DMS79 treated with DMSO at 0.1 percent for 48 hours (cell line): ENCODE measurements at regions not wholly inside any gene's neighbourhood (a gene's known extent, or its start where the extent isn't known, plus 50 kb on each side); places are given as distances from the start of the nearest gene placed in this dataset.
A peak's percentile ranks its signal among the peaks of the same experiment; 100 is the strongest.
"Not testable (repeated sequence)": the region's sequence is repeated elsewhere in the genome, so short reads cannot be mapped to it uniquely, and the experiment has no call there.

Experiments
- DNase-seq: peaks from one replicate; lab custom pipeline; 2025; lab: John Stamatoyannopoulos, UW

DNA sequence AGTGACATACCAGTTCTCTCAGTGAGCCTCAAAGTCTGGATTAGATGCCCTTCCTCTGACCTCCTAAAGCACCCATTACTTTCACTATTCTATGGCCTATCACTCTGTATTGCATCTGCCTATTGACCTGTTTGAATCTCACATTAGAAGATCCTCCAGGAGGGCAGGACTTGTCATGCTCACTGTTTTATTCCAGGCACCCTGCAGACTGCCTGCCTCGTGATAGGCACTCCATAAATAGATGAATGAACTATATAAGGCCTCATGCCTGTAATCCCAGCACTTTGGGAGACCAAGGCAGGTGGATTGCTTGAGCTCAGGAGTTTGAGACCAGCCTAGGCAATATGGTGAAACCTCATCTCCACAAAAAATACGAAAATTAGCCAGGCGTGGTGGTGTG lies 160.1 kb upstream of the CADM1 start:
- DNase-seq = no peak

DNA sequence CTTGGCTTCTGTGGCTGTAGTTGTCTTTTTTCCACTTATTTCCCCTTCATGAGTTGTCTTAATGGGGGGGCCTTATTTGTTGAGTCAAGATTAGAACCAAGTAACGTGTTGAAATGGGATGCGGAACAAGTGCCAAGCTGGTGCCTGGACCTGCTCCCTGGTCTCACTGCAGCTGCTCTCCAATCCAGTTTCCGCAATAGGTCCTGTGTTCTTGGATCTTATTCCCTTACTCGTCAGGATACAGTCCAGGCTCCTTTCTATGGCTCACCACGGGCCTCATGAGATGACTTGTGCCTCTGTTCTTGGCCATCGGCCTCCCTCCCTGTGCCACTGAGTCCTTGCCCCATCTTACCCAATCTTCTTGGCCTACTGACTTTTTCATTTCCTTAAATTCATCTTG lies 159.6 kb upstream of the CADM1 start:
- peak; percentile 86 for DNase-seq

DNA sequence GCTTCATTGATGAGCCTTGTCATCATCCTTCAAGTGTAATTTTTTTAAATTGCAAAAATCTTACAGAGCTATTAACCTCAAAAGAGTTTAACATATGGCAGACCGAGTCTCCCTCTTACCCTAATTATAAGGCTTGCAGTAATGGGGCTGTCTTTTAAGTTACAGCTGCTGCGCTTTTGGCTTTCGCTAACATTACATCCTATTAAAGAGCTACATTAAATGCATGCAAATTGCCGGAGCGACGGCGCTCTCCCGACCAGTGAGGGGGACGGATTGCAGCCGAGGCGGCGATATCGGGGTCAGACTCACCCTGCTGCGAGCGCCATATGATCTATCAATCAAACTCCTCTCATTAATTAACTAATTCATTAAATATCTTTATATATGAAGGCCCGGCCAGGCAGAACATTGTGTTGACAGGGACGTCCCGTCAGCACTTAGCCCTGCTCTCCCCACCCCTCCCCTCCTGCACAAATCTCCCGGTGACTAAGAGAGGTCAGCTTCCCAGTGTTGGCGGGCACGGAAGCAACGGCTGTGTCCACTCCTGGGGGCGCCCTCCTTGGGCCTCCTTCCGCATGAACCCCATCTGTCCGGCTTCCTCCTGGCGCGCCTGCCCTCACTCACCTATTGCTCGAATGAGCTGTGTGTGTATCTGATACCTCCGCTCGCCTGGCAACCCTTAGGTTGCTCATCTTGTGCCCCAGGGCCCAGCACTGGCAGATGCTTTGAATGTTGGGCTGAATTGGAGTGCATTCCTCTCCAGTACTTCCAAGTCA lies 156.0 kb upstream of the CADM1 start:
- DNase-seq = peak; percentile 39

DNA sequence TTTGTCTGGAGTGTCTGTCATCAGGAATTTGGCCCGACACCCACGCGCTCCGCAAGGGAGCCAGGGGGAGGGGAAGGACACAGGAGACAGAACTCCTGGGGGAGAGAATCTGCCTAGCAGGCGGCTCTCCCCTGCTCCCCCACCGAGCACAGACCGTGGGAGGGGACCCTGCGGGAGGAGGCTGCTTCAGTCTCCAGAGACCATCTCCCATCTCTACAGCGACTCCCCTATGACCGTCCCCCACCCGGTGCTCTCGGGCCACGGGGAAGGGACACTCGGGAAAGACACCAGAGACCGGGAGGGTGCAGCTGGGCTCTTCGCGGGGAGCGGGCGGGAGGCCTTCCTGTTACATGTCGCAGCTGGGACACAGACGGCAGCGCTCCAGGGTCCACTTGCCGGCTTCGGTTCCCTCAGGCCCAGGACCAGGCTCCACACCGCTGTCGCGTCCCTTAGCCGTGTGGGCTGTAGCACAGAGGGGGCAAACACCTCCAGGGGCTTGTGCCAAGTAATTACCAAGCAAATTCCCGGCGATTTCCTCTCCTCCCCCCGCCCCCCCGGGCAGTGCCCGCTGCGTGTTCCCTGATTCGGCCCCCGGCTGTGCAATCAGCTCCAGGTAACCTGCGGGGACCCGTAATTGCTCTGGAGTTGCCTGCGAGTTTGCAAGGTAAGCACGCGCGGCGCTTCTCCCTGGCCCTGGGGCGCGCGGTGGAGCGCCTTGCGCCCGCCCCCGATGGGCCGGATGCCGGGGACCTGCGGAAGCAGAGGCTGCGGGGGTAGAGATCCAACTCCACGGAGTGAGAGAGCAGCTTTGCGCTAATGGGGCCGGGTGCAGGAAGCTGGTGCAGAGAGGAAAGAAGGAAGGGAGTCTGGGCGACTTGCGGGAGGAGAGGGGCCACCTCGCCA lies 155.1 kb upstream of the CADM1 start:
- DNase-seq = peak; percentile 40

DNA sequence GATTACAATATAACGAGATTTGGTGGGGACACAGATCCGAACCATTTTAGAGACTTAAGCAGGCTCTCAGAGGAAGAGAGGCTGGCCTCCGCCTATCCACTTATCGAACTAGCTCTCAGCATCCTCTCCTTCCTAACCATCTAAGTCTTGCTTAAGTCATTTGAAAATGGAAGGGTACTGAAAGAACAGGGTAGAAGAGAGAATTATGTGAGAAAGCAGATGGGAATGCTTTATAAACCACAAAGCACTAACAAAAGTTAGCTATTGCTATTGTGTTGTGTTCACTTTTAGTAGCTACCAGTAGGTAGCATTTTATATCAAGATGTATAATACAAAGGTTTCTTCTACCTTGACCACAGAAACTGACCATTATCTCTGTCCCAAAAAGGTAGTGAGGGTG lies 153.4 kb upstream of the CADM1 start:
- no peak for DNase-seq

DNA sequence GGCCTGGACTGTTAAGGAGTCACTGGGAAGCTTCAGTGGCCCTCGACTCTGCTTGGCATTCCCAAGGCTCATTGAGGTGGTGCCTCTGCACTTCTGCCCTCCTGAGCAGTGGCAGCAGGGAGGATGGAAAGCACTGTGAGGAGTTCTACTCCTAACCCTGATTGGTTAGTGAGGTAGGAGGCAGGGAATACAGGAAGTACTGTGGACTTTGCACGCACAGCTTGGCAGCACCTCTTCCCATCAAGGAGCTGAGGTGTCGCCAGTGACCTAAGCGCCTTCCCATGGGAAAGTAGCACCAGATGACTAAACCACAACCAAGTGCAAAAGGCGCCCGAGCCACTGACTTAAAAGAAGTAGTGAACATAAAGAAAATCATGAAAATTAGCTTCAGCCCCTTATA lies 152.5 kb upstream of the CADM1 start:
- DNase-seq = no peak

DNA sequence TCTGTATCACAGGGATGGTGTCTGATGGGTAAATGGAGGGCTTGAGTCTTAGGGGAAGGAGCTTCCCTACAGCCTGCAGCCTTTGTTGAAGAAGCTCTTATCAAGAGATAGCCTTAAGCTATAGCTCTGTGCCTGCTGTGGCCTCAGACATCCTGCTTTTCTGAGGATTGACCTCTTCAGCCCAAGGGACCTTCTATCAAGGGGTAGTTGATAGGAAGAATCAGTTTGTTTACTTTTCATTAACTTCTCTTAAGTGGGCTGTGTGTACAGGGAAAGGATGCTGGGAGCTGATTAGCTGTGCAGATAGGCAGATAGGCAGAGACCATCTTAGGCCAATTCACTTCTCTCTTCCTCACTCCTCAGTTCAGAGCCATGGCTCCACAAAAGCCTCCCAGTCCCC lies 151.8 kb upstream of the CADM1 start:
- DNase-seq = no peak

DNA sequence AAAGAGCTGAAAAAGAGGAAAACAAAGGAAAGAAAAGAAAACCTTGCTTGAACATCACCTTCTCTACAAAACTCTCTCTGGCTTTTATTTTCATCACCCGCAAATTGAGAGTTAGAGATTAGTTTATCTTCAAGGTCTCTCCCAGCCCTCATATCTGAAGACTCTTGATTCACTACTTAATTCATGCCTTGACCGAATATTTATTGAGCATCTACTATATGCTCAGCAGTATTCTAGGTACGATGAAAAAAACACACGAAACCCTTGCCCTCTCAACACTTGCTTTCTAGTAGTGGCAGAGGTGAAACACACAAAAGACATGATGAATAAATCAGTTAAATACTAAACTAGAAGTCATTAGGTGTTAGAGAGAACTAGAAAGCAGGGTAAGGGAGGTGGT lies 150.6 kb upstream of the CADM1 start:
- no peak for DNase-seq

DNA sequence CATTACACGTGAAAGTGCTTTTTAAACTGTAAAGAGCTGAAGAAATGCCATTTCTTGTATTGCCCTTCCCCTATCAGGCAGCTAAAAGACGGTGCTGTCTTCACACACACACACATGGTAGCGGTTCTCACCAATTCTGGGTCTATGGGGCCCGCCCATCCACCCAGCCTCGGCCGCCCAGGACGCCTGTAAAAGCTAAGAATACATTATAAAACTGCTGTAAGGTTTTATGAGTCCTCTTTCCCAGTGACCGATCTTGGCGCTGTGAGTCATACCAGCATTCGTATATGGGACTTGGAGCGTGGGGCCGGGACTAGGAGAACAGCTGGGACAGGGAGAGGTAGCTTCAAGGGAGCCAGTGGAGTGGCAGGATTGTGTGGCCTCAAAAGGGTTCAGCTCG lies 149.7 kb upstream of the CADM1 start:
- no peak for DNase-seq

DNA sequence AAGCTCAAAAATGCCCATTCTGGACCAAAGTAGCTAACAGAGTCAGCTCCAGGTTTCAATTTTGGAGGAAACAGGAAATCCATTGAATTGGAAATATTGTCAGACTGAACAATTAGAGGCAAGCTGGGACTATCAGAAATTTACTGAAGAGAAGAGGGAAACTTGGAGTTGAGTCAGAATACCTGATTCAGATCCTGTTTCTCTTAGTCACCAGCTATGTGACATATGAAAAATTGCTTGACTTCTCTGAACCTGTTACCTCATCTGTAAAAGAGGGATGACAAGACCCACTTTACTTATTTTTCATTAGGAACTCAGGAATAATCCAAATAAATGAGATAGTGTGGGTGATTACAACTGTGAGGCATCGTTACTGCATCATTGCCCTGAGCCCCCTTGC lies 148.9 kb upstream of the CADM1 start:
- DNase-seq = no peak

DNA sequence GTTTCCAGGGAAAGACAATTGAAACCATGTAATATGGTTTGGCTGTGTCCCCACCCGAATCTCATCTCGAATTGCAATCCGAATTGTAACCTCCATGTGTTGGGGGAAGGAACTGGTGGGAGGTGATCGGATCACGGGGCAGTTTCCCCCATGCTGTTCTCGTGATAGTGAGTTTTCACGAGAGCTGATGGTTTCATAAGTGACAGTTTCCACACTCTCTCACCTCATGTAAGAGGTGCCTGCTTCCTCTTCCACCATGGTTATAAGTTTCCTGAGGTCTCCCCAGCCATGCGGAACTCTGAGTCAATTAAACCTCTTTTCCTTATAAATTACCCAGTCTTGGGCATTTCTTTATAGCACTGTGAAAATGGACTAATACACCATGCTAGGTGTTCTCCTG lies 148.3 kb upstream of the CADM1 start:
- no peak for DNase-seq

DNA sequence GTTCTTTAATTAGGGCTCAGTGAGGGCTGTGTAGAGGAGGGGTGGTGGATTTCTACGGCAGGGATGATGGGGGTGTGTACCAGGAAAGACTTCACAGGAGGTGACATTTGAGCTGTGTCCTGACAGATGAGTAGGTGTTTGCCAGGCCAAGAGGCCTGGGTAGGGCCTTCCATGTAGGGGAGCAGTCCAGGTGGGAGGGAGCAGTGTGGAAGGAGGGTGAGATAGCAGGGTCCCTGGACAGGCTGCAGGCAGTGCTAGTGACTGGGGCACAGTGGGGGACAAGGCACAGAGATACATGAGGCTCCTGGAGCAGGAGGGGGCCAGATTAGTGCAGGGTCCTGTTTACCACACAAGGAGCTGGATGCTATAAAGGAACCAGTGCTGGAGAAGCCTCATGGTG lies 147.9 kb upstream of the CADM1 start:
- no peak for DNase-seq

DNA sequence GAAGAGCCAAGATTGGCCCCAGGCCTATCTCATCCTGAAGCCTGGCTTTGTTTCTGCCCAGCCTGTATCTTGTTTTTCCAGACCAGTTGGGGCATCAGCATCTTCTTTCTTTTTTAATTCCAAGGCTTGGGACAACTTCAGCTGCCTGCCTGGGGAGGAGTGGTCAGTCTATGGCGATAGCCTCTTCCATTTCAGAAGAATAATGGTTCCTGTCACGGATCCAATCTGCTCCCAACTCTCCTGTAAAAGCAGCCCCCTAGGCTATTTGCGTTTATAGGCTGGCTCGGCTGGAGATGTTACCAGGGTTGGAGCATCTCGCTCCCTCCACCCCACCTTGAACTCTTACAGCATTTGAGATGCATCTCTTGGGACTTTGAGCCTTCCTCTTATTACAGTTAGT lies 145.2 kb upstream of the CADM1 start:
- no peak for DNase-seq

DNA sequence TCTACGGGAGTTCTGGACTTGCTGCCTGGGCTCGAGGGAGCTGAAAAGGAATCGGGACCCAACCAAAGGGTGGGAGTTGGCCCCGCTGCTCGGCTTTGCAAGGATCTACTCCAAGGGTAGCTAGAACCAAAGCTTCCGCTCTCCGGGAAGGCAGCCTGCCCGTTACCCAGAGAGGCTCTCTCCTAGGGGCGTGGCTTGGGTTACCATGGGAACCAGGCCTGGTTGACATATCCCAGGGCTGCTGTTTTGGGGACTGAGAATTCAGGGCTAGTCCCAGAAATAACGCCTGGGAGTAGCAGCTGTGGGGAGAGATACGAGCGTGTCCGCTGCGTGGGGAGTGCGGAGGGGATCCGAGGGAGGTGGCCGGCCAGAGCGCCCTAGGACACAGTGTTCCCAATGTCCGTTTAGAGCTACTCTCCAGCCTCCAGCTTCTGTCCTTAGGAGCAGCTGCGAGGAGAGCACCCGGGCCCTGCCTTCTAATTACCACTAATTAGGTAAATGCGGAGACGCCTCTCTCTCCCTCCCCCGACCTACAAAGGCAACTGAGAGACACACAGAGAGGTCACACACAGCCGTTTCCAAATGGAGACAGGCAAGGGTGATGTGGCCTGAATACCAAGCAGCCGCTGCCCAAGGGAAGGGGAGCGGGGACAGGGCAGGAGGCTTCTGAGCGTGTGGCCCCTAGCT lies 141.6 kb upstream of the CADM1 start:
- no peak for DNase-seq

DNA sequence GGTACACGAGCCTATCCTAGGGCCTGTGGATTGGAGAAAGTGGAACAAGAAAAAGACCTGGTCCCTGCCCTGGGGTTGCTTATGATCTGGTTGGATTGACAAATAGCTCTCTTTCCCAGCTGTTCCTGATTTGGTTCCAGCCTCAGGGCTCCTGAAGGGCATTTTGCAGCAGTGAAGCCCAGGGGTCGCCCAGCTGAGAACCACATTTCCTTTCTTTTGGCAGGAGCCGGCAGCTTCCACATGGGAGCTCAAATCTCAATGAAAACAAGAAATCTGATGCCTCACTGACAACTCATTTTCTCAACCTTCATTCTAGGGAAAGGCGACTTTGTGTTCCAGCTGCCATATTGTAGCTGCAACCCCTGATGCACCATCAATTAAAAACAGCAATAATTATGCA lies 140.6 kb upstream of the CADM1 start:
- no peak for DNase-seq

DNA sequence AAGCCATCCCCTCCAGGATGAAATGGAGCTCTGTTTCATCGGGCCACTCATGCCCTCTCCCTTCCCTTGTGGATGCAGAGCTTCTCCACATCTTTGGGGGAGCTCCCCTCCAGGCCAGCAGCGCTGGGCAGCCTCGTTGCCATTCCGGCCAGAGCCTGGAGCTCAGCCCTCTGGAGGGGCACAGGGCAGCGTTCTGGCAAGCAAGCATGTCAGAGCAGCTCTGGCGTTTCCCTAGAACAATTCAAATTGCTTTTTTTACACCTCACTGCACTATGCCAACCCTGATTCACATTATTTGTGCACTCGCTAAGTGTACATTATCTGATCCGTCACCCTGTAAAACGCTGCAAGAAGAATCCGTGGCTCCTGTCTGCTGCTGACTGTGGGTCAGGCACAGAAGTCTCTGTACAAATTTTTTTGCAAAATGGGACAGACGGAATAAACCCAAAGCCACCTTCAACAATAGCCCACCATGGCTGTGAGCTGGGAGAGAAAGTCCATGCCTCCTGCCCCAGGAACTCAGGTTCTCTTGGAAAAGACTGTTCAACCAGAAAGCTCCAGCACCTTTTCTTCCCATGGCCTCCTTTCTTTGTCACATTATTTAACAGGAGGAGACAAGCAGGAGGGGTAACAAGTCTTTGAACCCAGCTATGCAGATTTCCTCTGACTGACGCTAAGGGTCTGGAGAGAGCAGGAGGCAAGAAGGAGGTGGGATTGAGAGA lies 139.5 kb upstream of the CADM1 start:
- no peak for DNase-seq

DNA sequence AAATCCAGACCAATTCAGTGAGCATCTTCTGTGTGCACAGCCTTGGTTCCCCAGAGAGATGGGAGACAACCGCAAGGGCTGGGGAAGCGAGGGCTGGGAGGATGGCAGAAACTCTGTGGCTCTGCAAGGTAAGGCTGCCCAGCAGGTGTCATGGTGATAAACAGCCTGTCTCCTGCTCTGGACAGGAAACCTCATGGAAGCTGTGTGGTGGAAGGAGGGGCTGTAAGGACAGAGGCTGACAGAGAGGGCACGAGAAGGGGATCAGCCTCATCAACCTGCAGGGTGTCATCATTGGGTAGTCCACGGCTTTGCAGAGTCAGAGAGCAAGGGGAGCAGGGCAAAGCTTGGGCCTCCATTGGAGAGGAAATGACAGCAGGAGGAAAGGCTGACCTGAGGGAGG lies 138.4 kb upstream of the CADM1 start:
- no peak for DNase-seq

DNA sequence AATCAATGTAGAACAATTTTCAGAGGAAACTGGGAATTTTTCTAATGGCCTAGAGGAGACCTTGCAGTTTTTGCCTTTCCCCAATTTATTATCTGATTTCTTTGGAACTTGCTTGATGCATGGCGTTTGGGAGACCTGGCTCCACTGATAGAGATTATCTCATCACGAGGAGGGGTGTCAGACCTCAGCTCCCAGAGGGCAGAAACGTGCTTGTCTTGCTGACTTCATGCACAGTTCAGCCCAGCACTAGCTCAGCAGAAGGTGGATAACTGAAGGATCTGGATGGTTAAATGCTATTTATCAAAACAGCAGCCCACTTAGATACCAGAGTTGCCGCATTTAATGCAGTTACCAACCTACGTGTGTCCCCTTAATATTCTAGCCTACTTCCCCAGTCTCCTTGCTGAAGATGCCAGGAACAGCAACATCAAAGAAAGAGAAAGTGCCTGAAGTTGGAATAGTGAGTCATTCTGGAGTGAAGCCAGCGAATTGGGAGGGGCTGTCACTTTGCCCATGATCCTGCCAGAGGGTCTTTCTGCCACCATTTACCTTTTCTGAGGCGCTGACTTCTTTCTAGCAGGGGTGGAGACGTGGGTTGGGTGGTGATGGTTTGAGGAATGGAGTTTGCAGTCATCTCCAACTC lies 133.5 kb upstream of the CADM1 start:
- DNase-seq = no peak

DNA sequence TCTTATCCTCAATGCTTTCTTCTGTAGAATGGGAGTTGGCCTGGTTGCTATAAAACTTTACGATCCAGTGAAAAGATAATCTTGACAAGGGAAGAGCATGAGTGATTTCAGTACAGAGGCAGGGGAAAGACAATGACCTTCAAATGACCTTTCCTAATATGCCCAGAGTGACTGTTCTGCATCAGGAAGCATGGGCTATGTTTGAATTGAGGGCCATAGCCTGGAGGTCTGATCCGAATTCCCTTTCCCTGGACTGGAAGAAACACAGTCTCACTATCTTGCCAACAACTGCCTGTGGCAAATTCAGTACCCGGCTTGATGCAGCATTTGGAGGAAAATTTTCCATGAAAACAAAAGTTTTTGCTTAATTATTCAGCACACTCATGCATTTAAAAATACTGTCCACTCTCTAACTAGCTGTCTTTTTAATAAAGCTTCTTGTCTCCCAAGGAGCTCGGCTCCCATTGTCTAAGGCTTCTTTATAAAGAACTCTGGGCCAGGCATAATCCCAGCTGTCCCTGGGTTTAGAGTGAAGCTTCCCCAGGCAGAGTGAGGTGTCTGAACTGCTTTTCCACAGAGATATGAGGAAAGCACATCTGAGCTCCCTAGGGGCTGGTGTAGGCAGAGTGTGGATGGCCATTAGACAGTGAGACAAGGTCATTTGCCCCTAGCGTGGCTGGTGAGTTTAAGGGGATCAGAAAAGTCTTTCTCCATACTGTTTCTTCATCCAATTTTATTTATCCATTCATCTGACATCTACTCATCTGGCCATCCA lies 132.7 kb upstream of the CADM1 start:
- no peak for DNase-seq

DNA sequence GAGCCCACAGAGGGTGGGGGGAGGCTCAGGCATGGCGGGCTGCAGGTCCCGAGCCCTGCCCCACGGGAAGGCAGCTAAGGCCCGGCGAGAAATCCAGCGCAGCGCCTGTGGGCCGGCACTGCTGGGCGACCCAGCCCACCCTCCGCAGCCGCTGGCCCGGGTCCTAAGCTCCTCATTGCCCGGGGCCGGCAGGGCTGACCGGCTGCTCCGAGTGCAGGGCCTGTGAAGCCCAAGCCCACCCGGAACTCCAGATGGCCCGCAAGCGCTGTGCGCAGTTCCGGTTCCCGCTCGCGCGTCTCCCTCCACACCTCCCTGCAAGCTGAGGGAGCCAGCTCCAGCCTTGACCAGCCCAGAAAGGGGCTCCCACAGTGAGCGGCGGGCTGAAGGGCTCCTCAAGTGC lies 129.8 kb upstream of the CADM1 start:
- DNase-seq = not testable (repeated sequence)

DNA sequence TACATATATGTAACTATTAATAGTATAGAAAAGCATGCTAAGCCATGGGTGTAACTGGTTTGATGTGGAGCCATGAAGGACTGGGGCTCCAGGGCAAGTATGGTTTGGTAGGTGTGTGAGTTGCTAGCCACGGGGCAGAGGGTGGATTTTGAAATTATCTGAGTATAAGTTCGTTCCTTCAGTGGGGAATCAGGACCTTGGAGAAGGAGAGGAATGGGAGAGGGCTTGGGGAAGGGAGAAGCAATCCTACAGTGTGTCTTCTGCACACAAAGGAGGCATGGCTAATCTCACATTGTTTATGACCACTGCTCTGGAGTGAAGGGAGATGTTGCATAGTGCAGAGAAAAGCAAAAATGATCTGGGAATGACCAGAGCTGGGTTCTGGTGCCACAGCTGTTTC lies 127.8 kb upstream of the CADM1 start:
- no peak for DNase-seq
